Upper lobe of left lung (tissue), 4 donors: ENCODE measurements at regions not wholly inside any gene's neighbourhood (a gene's known extent, or its start where the extent isn't known, plus 50 kb on each side); places are given as distances from the start of the nearest gene placed in this dataset.

Source experiments
- EP300 ChIP-seq, 4 donors: sonication (generic); formaldehyde crosslinking; IDR thresholded peaks; one replicate each; pipeline ENCODE4 v1.5.1; 2017; ENCODE audit warnings: antibody characterized with exemption in 4 of 4, control low read depth in 2 of 4
- POLR2A ChIP-seq, 4 donors: fragments of 450-650 bp; IDR thresholded peaks; one replicate each; pipeline ENCODE4 v1.5.1; 2016 to 2017; ENCODE audit warnings: antibody characterized with exemption in 4 of 4, mild to moderate bottlenecking in 2 of 4
- POLR2AphosphoS5 ChIP-seq, 2 donors: sonication (generic); formaldehyde crosslinking; IDR thresholded peaks; one replicate each; pipeline ENCODE4 v1.5.1; 2017; ENCODE audit warnings: antibody characterized with exemption in 2 of 2
- TF ChIP-seq, protein P1 (sequence below), 6 experiments: fragments of 450-650 bp in 4 of 6; fragments of 200-600 bp in 2 of 6; sonication (generic) in 2 of 6; IDR thresholded peaks; one replicate each; pipeline ENCODE4 v1.5.1; 2016 to 2019; ENCODE audit warnings: antibody characterized with exemption in 6 of 6

DNA sequence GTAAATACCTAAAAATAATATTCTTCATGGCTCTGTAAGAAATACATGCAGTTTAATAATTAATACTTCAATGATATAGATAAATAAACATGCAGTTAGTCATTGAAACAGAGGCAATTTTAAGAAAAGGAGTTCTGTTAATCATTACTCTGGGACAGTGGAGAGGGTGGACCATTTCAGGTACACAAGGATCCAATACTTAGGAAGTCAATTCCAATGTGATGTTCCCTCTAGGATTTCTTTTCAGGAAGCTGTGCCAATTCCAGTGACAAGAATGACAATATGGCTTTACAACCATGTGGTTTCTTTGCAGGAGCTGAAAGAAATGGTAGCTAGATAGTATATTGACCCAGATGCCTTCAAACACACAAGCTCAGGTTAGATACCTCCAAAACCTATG, 175.8 kb upstream of the NETO1 start:
- TF ChIP-seq POLR2A (IDR thresholded peaks at IDR 0.05), result no peak
- TF ChIP-seq, protein P1, sequence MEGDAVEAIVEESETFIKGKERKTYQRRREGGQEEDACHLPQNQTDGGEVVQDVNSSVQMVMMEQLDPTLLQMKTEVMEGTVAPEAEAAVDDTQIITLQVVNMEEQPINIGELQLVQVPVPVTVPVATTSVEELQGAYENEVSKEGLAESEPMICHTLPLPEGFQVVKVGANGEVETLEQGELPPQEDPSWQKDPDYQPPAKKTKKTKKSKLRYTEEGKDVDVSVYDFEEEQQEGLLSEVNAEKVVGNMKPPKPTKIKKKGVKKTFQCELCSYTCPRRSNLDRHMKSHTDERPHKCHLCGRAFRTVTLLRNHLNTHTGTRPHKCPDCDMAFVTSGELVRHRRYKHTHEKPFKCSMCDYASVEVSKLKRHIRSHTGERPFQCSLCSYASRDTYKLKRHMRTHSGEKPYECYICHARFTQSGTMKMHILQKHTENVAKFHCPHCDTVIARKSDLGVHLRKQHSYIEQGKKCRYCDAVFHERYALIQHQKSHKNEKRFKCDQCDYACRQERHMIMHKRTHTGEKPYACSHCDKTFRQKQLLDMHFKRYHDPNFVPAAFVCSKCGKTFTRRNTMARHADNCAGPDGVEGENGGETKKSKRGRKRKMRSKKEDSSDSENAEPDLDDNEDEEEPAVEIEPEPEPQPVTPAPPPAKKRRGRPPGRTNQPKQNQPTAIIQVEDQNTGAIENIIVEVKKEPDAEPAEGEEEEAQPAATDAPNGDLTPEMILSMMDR (IDR thresholded peaks at IDR 0.05), result no peak
- no peak for TF ChIP-seq EP300 (IDR thresholded peaks at IDR 0.05)
- TF ChIP-seq POLR2AphosphoS5 (IDR thresholded peaks at IDR 0.05), result no peak
